Endometrium (tissue), 2 donors: ENCODE measurements at regions not wholly inside any gene's neighbourhood (a gene's known extent, or its start where the extent isn't known, plus 50 kb on each side); places are given as distances from the start of the nearest gene placed in this dataset.

Experiments
- FAIRE-seq: peaks from 2 replicates; lab custom pipeline; 2012; peaks lifted over from hg19 to GRCh38; lab: Jason Lieb, UNC
- donor health status: control.
- donor health status: control.

DNA sequence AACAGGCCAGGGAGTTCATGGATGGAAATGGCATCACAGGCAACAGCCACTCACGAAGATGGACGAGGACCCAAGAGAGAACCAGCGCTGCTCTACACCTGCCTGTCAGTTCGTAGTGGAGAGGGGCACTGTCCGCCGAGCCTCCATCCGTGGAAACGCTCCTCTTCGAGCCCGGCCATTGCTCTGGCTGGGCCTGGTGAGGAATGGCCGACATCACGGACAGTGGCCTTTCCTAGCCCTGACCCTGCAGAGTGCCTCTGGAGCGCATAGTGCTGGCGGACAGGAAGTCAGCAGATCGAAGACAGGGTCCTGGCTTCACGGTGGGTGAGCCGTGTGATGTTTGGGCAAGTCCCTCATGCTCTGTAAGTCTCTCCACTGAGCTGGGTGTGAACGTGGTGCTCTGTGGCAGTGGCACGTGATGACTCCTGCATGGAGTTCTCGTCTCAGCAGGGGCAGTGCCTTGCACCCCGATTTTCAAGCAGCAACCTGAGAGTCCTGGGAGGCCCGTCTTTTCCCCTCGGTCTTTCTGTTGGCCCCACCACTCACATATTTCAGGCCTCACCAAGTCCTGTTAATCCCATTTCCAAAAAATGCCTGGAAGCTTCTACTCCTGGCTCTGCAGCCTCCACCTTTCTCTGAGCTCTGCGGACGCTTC lies 214.4 kb downstream of the ERMARD start:
- no peak for FAIRE-seq

- no peak for FAIRE-seq
Observed at GRCh38 chr6:169965239-169965638, 213.8 kb downstream of the ERMARD start.

GRCh38 chr6:169964486-169965180 lies 213.2 kb downstream of the ERMARD start:
- FAIRE-seq: no peak

- no peak for FAIRE-seq
Observed at GRCh38 chr6:169963581-169964297, 212.3 kb downstream of the ERMARD start.

DNA sequence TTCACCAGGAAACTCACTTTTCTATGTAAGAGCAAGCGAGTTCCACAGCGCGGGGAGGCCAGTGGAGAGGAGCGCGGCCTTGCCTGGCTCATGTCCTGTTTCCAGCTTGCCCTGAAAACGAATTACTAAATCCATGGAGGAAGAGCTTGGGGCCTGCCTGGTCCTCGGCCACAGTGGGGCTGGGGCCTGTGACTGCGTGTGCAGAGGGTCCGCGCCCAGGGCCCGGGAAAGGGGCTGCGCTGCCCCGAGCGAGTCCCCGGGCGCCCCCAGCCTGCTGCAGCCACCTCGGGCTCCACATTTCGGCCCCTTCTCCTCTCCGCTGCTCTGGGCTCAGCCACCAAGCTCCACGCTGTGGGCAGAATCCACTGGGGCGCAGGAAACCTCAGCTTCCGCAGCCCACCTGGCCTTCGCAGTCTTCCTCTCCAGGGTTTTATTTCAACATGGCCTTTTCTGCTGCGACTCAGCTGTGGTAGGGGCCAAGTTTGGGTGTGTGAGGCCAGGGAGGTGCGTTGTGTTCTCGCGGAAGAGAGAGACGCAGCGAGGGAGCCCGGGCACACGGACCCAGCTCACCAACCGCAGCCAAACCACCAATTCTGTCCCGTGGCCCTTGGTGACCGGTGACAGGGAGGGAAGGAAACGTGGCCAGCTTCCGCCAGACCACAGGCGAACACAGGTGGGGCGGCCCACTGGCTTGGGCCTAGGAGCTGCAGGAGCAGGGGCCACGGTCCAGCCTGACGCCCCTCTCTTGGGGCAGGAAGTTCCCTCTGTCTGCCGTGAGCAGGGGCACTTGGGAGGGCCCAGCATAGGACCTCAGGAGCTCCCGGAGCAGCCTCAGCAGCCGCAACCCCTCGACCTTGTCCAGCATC lies 211.4 kb downstream of the ERMARD start:
- no peak for FAIRE-seq

- no peak for FAIRE-seq
Observed at GRCh38 chr6:169961772-169962561, 210.5 kb downstream of the ERMARD start.

GRCh38 chr6:169960886-169961611 lies 209.6 kb downstream of the ERMARD start:
- no peak for FAIRE-seq

GRCh38 chr6:169960521-169960885 lies 209.1 kb downstream of the ERMARD start:
- no peak for FAIRE-seq

DNA sequence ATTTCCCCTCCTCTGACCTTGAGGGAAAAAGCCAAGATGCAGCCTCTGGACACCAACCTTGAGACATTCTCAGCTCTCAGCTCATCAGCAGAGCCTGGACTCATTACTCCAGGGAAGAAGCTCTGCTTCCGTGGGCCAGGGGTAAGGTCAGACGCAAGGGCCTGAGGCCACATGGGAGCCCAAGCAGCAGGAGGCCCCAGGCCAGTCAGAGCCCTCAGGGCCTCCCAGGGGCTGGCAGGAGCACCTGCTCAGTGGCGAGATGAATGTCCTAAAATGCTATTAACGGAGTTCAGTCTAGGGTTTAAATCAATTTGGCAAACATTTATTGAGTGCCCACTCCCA lies 208.6 kb downstream of the ERMARD start:
- FAIRE-seq: no peak

DNA sequence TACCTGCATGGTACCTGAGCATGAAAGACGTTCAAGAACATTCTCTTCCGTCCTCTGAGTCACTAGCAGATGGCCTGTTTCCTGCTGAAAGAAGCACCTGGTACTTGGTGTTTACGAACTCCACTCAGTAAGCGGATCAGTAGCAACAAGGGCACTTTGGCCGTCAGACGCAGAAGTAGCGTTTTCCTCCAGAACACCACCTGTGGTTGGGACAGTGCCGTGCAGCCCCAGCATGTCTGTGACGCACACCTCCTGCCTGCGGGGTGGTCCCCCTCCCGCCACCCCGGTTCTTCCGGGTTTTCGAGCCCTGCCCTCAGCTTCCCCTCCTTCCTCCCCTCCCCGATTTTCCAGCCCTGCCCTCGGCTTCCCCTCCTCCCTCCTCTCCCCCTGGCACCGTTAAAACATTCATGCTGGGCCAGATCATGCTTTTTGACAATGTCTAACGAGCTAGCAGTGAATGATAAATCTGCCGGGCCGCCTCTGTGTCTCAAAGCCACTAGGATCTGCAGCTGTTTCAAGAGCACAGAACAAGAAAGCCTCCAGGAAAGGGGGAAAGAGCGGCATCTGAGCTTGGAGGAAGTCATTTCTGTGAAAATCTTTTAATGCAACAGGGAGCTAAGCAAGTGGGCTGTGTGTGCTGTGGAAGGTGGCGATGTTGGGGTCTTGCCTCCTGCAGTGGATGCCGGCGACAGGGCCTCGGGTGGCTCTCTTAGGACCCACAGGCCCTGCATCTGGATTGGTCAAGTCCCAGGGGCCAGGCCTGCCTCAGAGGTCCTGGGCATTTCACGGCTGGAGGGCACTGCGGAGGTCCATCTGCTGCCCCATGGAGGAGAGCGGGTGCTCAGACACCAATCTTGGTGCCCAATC lies 207.9 kb downstream of the ERMARD start:
- FAIRE-seq: no peak

GRCh38 chr6:169958510-169958909 lies 207.1 kb downstream of the ERMARD start:
- no peak for FAIRE-seq

- no peak for FAIRE-seq
Observed at GRCh38 chr6:169957351-169957963, 206.0 kb downstream of the ERMARD start.

- FAIRE-seq: no peak
Observed at GRCh38 chr6:169956580-169956979, 205.2 kb downstream of the ERMARD start.

DNA sequence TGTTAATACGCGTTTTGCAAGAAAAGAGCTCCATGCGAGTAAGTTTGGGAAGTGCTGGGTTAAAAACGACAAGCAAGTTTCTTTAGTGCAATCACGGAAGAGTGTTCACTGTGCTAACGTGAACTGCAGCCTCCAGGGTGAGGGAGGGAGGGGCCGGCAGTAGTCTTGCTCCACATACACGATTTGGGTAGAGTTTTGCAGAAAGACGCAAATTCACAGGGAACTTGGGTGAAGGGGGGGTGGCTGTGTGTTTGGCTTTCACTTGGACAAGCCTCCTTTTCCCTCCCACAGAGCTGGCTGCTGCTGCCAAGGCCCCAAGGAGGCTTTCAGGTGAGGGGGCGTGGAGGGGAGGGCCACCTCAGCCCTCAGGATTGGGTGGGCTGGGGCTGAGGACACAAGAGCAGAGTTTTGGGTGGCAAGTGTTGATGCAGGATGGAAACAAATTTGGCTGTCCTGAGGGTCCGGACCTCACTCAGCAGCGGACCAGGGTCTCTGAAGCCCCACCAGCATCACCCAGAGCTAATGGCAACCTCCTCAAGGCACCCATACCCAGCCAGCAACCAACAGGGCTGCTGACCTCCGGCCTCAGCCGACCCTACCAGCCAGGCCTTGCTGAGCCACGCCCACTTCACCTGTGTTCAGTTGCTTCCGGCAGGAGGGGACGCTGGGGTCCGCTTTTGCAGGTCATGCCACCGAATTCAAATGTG lies 204.5 kb downstream of the ERMARD start:
- FAIRE-seq: no peak

GRCh38 chr6:169954977-169955376 lies 203.6 kb downstream of the ERMARD start:
- FAIRE-seq: no peak

- FAIRE-seq: no peak
Observed at GRCh38 chr6:169953686-169954085, 202.3 kb downstream of the ERMARD start.

DNA sequence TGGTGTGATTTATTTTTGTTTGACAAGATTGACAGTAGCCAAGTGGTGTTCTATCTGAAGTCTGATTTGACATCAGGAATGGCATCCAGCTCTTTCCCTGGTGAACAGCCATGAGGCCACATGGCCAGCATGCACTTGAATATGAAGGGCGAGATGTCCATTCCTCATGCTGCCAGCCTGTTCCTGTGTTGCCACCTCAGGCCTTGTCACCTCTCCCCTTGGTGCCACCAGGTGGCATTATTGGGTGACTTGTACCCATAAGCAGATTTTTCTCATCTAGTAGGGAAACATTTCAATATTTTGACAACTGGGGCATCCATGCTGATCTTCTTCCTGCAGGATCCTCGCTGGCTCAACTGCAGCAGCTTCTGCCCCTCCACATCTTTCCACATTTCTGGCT lies 199.1 kb downstream of the ERMARD start:
- FAIRE-seq: no peak

- no peak for FAIRE-seq
Observed at GRCh38 chr6:169949511-169950097, 198.2 kb downstream of the ERMARD start.

GRCh38 chr6:169946971-169947370 lies 195.5 kb downstream of the ERMARD start:
- no peak for FAIRE-seq
